ENCODE measurements at regions not wholly inside any gene's neighbourhood (a gene's known extent, or its start where the extent isn't known, plus 50 kb on each side); places are given as distances from the start of the nearest gene placed in this dataset.
"Not testable (repeated sequence)": the region's sequence is repeated elsewhere in the genome, so short reads cannot be mapped to it uniquely, and the experiment has no call there.

- Histone ChIP-seq H3K4me2 (replicated peaks; ENCODE audit: extremely low read depth, low read length, poor library complexity, severe bottlenecking) (no peak overlapping the region), H3K4me3 (replicated peaks in 1 of 3; ENCODE audit: low read depth in 2 of 3, low read length in 3 of 3) (no peak overlapping the region), H3K27ac (ENCODE audit: low read depth in 1 of 2, low read length in 2 of 2) (no peak overlapping the region), H4K20me1 (ENCODE audit: insufficient read depth, low read length) (no peaks in the 10 kb centered on the region), H3K36me3 (replicated peaks in 1 of 2; ENCODE audit: control insufficient read depth in 1 of 2, insufficient read depth in 2 of 2, low read length in 2 of 2) (no peaks in the 10 kb centered on the region), H3K9ac (ENCODE audit: insufficient read depth, low read length, poor library complexity, severe bottlenecking) (no peak overlapping the region), H3K79me2 (ENCODE audit: insufficient read depth, low read length) (no peaks in the 10 kb centered on the region), H3K4me1 (ENCODE audit: control insufficient read depth in 1 of 2, insufficient read depth in 2 of 2, low read length in 2 of 2) (no peaks in the 10 kb centered on the region), H2AFZ (ENCODE audit: insufficient read depth, low read depth, low read length, poor library complexity, severe bottlenecking) (no peak overlapping the region), H3K27me3 (ENCODE audit: control insufficient read depth in 2 of 2, insufficient read depth in 2 of 2, low read length in 2 of 2) (no peaks in the 10 kb centered on the region), H3K9me3 (replicated peaks in 1 of 2; ENCODE audit: control insufficient read depth in 1 of 2, insufficient read depth in 1 of 2, low read length in 2 of 2) (no peaks in the 10 kb centered on the region)
- peaks cover 3% of the 10 kb centered on the region for H3K4me1 Mint-ChIP-seq
- no peak for DNase-seq
- H3K27ac Mint-ChIP-seq = no peak overlapping the region
- intact Hi-C loops (cut with micrococcal nuclease) = no loop called here
- H3K4me3 Mint-ChIP-seq = no peak overlapping the region
- TF ChIP-seq, protein P1, sequence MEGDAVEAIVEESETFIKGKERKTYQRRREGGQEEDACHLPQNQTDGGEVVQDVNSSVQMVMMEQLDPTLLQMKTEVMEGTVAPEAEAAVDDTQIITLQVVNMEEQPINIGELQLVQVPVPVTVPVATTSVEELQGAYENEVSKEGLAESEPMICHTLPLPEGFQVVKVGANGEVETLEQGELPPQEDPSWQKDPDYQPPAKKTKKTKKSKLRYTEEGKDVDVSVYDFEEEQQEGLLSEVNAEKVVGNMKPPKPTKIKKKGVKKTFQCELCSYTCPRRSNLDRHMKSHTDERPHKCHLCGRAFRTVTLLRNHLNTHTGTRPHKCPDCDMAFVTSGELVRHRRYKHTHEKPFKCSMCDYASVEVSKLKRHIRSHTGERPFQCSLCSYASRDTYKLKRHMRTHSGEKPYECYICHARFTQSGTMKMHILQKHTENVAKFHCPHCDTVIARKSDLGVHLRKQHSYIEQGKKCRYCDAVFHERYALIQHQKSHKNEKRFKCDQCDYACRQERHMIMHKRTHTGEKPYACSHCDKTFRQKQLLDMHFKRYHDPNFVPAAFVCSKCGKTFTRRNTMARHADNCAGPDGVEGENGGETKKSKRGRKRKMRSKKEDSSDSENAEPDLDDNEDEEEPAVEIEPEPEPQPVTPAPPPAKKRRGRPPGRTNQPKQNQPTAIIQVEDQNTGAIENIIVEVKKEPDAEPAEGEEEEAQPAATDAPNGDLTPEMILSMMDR (IDR thresholded peaks at IDR 0.05) = no peak
- no CpG with 5 or more reads among the region's 4 CpGs for WGBS (ENCODE audit: insufficient coverage)
- H3K27me3 Mint-ChIP-seq (ENCODE audit: low read depth in 3 of 3) = peaks cover 3 to 8% (median 5%) of the 10 kb centered on the region in 3 donors
- H3K9me3 Mint-ChIP-seq = peaks cover 0 to 1% (median 0%) of the 10 kb centered on the region in 7 donors
- H3K36me3 Mint-ChIP-seq = no peaks in the 10 kb centered on the region
Measured at GRCh38 chr6:90677440-90677839, 90.6 kb upstream of the MAP3K7 start.

- no peak for DNase-seq
- H3K9ac ChIP-seq (ENCODE audit: insufficient read depth, low read length, poor library complexity, severe bottlenecking) = no peak overlapping the region
- no peaks in the 10 kb centered on the region for H3K27me3 ChIP-seq (ENCODE audit: control insufficient read depth in 2 of 2, insufficient read depth in 2 of 2, low read length in 2 of 2)
- no peak overlapping the region for H3K4me2 ChIP-seq (replicated peaks; ENCODE audit: extremely low read depth, low read length, poor library complexity, severe bottlenecking)
- H3K79me2 ChIP-seq (ENCODE audit: insufficient read depth, low read length) = no peaks in the 10 kb centered on the region
- no peaks in the 10 kb centered on the region for H3K4me1 ChIP-seq (ENCODE audit: control insufficient read depth in 1 of 2, insufficient read depth in 2 of 2, low read length in 2 of 2)
- Mint-ChIP-seq H3K4me3 (no peak overlapping the region), H3K27ac (no peak overlapping the region), H3K9me3 (peaks cover 0 to 2% (median 0%) of the 10 kb centered on the region in 7 donors), H3K4me1 (peaks cover 3% of the 10 kb centered on the region), H3K27me3 (ENCODE audit: low read depth in 3 of 3) (peaks cover 3 to 8% (median 5%) of the 10 kb centered on the region in 3 donors), H3K36me3 (no peaks in the 10 kb centered on the region)
- H3K36me3 ChIP-seq (replicated peaks in 1 of 2; ENCODE audit: control insufficient read depth in 1 of 2, insufficient read depth in 2 of 2, low read length in 2 of 2) = no peaks in the 10 kb centered on the region
- H4K20me1 ChIP-seq (ENCODE audit: insufficient read depth, low read length) = no peaks in the 10 kb centered on the region
- WGBS (ENCODE audit: insufficient coverage) = 58% methylated on average over 2 of the region's 7 CpGs
- no peak overlapping the region for H3K4me3 ChIP-seq (replicated peaks in 1 of 3; ENCODE audit: low read depth in 2 of 3, low read length in 3 of 3)
- no peaks in the 10 kb centered on the region for H3K9me3 ChIP-seq (replicated peaks in 1 of 2; ENCODE audit: control insufficient read depth in 1 of 2, insufficient read depth in 1 of 2, low read length in 2 of 2)
- TF ChIP-seq, protein P1 (IDR thresholded peaks at IDR 0.05) = no peak
- H2AFZ ChIP-seq (ENCODE audit: insufficient read depth, low read depth, low read length, poor library complexity, severe bottlenecking) = no peak overlapping the region
- intact Hi-C loops (cut with micrococcal nuclease) = no loop called here
- no peak overlapping the region for H3K27ac ChIP-seq (ENCODE audit: low read depth in 1 of 2, low read length in 2 of 2)
Measured at GRCh38 chr6:90676516-90677300, 89.8 kb upstream of the MAP3K7 start.

DNA sequence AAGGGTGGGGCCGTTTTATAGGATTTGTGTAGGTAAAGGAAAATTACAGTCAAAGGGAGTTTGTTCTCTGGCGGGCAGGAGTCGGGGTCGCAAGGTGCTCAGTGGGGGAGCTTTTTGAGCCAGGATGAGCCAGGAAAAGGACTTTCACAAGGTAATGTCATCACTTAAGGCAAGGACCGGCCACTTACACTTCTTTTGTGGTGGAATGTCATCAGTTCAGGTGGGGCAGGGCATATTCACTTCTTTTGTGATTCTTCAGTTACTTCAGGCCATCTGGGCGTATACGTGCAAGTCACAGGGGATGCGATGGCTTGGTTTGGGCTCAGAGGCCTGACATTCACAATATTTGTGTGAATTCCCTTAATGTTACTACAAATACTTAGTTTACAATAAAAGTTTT, 88.2 kb upstream of the MAP3K7 start:
- intact Hi-C loops (cut with micrococcal nuclease); H3K27me3 ChIP-seq (ENCODE audit: control insufficient read depth in 2 of 2, insufficient read depth in 2 of 2, low read length in 2 of 2): not testable (repeated sequence)

More for the DNA sequence above, 88.2 kb upstream of the MAP3K7 start:
- 100% methylated on average over 2 of the region's 8 CpGs for WGBS (ENCODE audit: insufficient coverage)
- not testable (repeated sequence) for H3K4me3 Mint-ChIP-seq; H3K36me3 Mint-ChIP-seq; H3K9me3 ChIP-seq (replicated peaks in 1 of 2; ENCODE audit: control insufficient read depth in 1 of 2, insufficient read depth in 1 of 2, low read length in 2 of 2); H3K9me3 Mint-ChIP-seq; H3K79me2 ChIP-seq (ENCODE audit: insufficient read depth, low read length); H4K20me1 ChIP-seq (ENCODE audit: insufficient read depth, low read length); H3K27ac ChIP-seq (ENCODE audit: low read depth in 1 of 2, low read length in 2 of 2); H3K4me3 ChIP-seq (replicated peaks in 1 of 3; ENCODE audit: low read depth in 2 of 3, low read length in 3 of 3); H3K36me3 ChIP-seq (replicated peaks in 1 of 2; ENCODE audit: control insufficient read depth in 1 of 2, insufficient read depth in 2 of 2, low read length in 2 of 2); H2AFZ ChIP-seq (ENCODE audit: insufficient read depth, low read depth, low read length, poor library complexity, severe bottlenecking); H3K27me3 Mint-ChIP-seq (ENCODE audit: low read depth in 3 of 3); H3K4me1 ChIP-seq (ENCODE audit: control insufficient read depth in 1 of 2, insufficient read depth in 2 of 2, low read length in 2 of 2); H3K9ac ChIP-seq (ENCODE audit: insufficient read depth, low read length, poor library complexity, severe bottlenecking); H3K27ac Mint-ChIP-seq; H3K4me1 Mint-ChIP-seq; DNase-seq; H3K4me2 ChIP-seq (replicated peaks; ENCODE audit: extremely low read depth, low read length, poor library complexity, severe bottlenecking)
